CD4-positive, alpha-beta T cell treated with Interleukin-1 beta for 1 hour (primary cell): ENCODE measurements at regions not wholly inside any gene's neighbourhood (a gene's known extent, or its start where the extent isn't known, plus 50 kb on each side); places are given as distances from the start of the nearest gene placed in this dataset.
"Not testable (repeated sequence)": the region's sequence is repeated elsewhere in the genome, so short reads cannot be mapped to it uniquely, and the experiment has no call there.

Source experiments
- DNase-seq, 2 donors: peaks; one replicate each; pipeline ENCODE4 v3.0.0-alpha.2; 2020 to 2022

DNA sequence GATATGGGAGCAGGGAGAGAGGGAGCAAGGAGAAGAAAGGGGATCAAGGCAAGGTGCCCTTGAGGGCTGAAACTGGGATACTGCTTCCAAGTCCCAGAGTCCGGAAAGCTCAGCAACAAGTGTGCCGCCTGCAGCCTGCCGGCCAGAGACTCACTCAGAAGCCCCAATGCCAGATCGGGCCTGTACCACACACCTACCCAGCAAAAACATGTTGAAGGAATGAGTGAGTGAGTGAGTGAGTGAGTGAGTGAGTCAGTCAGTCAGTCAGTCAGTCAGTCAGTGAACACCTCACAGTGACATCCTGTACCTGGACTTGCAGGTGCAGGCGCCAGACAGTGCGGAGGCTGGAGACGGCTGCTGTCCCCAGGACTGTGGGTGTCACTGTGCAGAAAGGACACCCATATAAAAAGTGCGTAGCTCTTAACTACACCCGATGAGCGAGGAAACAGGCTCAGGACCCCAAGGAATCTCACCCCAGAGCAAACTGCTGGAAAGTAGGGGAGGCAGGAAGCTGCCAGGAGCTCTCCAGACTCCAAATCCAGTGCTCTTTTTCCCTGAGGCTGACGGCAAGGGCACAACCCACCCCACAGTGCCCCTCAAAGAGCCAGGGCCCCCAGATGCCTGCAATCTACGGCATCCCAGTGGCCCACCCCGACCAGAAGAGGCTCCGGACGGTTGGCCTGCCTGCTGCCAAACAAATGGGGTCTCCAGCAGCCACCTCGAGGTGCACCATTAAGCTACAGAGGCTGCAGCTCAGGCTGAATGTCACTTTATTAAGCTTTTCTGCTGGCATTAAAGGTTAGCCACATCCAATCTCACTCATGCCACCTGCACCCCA, 261.7 kb downstream of the NPHP4 start:
- DNase-seq = no peak

DNA sequence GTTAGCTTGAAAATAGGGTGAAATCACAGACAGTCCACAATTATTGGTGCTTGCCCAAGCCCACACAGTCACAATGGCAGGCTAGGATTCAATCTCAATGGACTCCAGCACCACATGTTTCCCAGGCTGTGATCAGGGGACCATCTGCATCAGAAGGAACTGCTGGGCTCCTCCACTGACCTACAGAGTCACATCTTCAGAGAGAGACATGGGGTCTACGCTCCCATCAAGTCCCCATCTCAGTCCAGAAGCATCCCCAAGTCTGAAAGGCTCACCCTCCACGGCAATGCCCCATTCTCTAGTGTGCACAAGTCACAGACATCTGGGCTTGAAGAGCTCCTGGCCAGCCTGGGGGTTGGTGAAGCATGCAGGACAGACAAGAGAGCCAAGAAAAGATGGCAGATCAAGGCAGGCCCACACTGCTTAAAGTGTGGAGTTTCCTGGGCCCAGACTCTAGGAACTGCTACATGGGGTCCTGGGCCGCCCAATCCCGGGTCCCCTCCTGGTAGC, 262.5 kb downstream of the NPHP4 start:
- no peak for DNase-seq

DNA sequence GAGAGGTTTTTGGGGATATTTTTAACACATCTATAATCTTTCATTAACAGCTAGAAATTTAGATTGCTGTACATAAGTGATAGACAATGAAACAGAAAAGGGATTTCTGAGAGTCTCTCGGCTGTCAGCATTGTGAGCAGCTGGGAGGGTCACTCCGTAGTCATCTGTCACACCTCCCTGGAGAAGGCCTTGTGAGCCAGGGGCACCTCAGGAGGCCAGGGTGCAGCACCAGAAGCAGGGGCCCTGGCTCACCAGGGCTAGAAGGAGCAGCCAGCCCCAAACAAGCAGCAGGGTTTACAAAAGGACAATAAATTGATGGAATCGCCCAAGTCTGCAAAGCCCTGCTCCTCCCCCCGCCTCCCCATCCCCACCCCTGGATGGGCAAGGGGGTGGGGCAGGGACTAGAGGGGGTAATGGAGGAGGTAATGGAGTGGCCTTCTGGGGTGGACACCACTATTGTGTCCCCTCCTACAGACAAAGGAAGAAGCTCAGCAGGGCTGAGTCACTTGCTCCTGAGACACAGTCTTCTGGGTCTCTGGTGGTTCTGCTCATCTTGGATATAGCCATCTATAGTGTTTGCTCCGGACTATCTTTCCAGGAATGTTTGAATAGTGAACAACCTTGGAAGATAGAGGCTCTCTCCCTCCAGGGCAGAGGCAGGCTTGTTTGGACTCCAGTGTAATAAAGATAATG, 263.4 kb downstream of the NPHP4 start:
- no peak for DNase-seq

DNA sequence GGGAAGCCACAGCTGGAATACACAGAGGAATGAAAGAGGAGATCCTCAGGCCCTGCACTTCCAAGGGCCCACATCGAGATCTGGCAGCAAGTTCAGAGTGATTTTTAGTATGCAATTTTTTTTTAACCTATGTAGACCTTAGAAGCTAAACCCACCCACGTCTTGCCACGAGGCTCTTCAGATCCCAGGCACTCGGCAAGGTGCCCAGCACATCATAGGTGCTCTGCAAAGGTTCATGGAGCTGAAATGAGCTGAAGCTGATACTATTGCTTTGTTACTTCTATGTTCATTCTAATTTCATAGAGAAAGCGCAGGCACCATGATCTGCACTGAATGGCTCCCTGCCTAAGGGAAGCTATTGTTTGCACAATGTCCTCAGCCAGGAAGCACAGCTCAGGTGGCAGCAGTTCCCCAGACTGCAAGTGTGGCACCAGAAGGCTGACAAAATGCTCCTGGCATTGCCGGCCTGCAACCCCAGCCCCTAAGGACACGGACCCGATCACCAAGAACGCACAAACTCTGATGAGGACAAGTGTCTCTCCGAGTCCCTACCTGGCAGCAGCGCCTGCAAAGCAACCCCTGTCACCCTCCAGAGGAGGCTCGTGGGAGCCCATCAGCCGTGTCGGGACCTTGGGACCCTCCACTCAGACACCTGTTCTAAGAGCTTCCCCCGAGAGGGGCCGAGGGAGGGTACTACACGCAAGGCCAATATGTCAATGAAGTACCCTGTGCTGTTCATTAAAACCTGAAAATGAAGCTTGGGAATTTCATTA, 264.2 kb downstream of the NPHP4 start:
- no peak for DNase-seq

DNA sequence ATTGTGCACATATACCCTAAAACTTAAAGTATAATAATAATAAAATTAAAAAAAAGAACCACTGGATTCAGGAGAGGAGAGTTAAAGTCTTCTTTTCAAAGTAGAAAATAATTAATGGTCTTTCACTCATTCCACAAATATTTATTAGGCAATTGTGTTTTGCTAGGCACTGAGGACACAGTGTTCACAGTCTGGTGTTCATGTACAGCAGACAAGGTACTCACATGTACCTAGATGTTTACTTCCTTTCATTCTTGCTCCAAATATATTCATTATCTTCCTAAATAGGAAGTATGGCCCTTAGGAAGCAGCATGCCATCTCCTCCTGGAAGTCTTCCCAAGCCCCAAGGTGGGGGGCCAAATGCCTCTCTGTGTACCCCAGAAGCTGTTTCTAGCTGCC, 265.0 kb downstream of the NPHP4 start:
- DNase-seq = no peak

DNA sequence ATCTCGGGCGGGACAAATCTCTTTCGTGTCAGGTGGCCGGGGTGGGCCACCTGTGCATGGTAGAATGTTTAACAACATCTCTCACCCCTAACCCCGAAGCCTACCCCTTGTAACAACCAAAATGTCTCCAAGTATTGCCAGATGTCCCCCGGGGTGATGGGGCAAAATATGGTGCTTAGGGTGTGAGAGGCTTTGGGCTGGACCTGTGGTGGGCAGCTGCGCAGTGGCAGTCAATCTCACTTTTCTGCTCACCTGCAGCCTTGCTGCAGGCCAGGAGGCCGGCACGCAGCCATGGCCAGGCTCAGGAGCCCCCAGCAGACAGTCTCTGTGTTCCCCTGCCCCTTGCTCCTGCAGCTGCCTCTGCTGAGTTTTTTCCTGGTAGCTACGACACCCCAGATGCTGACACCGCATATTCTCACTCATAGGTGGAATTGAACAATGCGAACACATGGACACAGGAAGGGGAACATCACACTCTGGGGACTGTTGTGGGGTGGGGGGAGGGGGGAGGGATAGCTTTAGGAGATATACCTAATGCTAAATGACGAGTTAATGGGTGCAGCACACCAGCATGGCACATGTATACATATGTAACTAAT, 265.5 kb downstream of the NPHP4 start:
- DNase-seq = not testable (repeated sequence)

DNA sequence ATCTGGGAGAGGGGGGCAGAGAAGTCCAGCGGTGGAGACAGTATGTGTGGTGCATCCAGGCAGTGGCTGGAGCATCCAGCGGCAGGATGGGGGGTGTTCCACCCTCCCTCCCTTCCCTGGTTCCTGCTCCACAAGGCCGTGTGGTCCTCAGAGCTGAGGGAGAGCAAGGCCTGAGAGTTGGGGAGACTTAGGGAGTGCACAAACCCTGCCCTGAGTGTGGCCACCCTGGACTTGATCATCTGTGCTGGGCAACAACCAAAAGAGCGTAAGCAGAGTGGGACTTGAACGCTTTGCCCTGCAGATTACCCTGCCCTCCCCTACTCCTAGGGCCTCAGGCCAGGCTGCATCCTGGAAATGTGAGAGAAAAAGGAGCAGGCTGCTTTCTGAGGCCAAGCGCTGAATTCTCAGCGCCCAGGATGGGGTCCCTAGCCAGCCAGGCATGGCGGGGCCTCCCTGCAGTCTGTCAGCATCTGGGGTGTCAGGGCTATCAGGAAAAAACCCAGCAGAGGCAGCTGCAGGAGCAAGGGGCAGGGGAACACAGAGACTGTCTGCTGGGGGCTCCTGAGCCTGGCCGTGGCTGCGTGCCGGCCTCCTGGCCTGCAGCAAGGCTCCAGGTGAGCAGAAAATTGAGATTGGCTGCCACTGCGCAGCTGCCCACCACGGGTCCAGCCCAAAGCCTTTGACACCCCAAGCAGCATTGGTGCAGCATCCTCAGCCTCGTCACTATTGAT, 266.2 kb downstream of the NPHP4 start:
- no peak for DNase-seq

DNA sequence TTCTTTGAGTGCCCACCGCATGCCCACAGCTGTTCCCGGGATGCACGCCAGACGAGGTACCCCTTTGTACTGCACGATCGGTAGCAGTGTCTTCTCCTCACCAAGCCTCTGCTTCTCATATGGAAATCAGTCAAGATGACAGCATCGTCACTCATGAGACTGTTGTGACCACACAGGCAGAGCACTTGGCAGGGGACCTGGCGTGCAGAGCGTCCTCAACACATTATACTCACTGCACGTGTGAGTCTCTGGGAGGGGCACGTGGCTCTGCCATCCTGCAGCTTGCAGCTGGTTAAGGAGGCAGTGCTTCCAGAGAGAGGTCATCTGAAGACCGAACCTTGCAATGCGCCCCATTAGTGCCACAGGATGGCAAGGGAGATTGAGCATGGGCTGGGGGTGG, 266.8 kb downstream of the NPHP4 start:
- DNase-seq = no peak

DNA sequence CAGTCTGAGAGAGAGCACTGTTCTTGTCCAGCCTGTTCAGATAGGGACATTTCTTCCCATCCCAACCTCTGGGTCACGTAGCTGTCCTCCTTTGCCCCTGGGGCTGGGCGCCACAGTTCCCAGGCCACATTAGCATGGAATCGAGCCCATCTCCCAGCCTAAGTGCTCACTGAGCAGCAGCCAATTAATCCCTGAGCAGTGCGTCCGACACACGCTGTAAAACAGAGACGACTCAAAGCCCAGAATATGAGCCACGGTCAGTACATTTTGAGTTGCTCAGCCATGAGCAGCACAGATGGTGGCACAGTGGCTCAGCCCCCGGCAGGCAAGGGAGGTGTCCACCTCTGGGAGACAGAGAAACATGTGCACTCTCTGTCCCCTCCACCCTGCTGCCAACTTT, 267.4 kb downstream of the NPHP4 start:
- no peak for DNase-seq

DNA sequence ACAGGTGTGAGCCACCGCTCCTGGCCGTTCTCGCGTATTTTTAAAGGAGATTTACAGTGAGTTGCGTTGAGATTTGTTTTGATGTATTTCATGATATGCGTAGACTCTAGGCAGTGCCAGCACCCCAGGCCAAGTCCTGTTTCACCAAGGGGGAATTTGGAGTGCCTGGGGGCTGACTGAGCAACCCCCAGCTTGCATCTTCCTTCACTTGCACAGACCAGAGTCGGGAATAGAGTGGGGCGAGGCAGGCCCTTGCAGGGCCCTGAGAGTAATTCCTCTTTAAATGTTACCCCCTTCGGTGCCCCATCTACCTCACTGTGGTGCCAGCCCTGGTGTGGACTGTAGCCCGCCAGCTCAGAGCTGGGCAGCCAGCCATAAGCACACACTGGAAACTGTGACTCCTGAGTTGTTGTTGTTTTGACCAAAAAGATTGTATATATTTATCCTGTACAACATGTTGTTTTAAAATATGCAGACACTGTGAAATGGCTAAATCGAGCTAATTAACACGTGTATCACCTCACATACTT, 269.5 kb downstream of the NPHP4 start:
- no peak for DNase-seq

DNA sequence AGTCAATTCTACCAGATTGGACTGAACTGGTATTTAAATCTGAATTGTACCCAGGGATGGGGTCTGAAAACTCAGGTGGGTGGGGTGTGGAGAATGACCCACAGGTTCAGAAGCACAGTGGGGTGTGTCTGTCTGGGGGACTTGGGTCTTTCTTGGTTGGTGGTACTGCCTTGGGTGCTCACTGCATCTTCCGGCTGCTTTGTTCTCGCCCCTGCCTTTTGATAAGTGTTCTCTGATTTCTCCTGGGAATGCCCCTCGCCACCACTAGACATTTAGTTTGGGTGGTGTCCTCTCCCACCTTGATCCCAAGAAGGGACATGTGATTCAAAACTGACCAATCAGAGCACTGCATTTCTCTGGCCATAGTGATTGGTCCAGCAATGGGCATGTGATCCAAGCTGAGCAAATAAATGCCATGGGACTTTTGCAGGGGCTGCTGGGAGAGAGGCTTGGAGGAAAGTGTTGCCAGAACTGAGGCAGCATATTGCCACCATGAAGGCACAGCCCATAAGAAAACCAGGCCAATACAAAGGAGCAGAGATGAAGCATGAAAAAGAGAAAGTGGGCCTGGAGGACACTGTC, 270.5 kb downstream of the NPHP4 start:
- DNase-seq = no peak

DNA sequence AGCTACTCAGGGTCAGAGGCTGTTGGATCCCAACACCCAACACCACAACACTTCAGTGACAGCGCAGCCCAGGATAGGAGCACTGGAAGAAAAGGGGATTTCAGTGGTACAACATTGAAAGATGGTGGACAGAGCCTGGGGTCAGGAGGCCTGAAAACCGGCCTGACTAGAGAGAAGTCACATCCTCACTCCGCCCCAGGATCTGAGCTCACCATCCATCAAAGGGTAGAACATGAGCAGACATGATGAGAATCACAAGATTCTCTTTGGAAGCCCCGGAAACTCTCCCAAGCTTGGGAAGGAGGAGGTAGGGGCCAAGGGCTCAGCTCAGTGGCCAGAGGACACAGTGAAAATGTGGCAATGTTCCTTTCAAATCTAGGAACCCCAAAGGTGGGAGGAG, 271.3 kb downstream of the NPHP4 start:
- DNase-seq = no peak

DNA sequence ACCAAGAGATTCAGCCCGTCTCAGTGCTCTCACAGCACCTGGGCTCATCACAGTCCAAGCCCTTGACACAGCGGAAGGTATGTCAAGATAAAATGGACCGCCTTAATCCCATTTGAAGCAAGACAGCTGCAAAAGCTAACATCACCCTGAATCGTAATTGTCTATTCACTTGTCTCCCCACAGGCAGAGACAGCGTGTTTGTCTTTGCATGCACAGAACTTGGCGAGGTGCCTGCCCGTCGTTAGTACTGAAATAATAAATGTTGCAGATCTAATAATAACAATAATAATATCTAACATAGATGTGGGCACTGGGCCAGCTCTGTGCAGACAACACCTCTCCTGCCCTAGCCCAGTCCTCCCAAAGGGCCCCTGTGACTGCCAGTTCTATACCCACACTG, 271.7 kb downstream of the NPHP4 start:
- DNase-seq = no peak

DNA sequence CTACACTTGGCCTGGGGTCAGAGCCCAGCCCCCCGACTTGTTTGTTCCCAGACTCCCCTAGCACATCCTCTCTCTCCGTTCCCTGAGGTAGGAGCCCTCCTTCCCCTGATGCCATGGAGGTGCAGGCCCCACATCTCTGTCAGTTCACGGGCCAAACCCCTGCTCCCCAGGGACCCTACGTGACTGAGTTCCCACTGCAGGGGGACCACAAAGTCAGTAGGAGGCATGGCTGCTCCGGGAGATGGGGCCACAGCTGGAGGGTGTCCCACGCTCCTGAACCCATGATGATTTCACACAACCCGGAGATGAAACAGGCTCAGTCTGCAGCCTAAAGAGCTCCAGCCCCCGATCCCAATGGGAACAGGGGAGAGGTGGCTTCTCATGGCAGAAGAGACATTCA, 272.2 kb downstream of the NPHP4 start:
- no peak for DNase-seq

DNA sequence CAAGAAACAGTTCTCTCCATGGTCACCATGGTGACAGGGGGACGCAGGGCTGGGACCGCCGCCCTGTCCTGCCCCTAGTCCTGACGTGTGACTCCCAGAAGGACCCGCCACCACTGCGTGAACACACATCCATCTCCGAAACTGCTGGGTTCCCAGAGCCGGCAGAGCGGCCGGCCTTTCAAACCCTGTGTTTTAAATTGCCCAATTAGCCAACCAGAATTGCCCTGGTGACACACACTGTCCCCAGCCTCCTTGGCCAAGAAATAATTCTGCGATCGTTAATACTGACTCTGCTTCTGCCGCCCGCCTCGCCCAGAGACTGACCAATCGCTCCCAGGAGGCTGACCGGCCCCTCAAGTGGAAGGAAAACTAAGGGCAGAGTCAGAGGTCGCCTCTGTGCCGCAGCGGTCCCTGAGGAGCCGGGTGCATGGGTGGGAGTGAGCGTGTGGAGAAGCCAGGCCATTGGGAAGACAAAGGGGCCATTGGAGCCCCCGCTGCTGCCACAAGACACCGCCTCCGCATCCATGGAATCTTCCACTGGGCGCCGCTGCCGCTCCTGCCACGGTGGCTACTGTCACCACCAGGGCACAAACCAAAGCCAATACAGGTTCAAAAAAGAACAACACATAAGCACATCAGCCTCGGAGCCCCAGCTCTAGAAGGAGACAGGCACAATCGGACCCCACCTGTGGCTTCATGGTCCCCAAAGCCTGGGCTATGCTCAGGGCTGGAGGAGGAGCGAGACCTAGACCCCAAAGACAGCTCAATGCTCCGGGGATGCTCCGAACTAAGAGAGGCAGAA, 273.2 kb downstream of the NPHP4 start:
- no peak for DNase-seq

DNA sequence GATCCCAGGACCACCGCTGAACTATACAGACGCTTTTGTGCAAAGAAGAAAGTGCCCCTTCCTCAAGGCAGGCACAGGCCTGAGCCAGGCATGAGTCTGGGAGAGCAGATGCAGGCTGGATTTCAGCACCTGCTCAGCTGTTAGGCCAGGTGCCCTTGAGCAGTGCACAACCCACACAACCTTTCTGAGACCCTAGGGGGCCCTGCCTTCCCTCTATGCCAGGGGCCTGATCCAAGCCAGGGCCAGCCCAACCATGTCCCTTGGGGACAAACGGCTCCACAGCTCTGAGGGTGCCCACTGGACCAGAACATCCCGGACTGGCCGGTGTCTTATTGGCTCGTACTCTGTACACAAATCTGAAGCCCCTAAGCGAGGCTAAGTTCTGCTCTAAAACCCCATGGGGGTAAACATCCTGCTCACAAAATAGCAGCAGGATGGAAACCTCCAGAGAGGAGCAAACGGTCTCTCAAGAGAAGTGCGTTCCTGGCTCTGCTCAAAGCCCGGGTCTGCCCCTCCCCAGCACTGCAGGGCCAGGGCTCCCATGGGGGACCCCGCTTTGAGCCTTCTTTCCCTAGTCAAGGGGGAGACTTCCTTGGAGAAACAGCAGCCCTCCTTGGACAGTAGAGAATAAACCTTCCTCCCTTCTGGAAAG, 275.1 kb downstream of the NPHP4 start:
- no peak for DNase-seq

DNA sequence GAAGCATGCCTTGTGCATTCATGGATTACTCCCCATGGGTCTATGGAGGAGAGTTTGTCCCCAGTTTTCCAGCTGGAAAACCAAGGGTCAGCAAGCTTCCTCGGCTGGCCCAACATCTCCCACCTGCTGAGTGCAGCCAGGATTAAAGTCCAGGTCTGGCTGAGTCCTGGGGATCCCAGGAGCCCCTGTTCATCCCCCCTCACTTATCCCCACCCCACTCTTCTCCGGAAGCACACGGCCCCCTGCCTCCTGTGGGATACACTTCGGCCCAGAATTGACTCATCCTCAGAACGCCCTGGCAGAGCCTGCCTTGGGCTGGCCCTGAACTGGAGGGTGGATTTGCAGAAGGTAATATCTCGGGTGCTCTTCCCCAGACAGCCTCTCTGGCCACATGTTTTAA, 276.1 kb downstream of the NPHP4 start:
- DNase-seq = no peak

DNA sequence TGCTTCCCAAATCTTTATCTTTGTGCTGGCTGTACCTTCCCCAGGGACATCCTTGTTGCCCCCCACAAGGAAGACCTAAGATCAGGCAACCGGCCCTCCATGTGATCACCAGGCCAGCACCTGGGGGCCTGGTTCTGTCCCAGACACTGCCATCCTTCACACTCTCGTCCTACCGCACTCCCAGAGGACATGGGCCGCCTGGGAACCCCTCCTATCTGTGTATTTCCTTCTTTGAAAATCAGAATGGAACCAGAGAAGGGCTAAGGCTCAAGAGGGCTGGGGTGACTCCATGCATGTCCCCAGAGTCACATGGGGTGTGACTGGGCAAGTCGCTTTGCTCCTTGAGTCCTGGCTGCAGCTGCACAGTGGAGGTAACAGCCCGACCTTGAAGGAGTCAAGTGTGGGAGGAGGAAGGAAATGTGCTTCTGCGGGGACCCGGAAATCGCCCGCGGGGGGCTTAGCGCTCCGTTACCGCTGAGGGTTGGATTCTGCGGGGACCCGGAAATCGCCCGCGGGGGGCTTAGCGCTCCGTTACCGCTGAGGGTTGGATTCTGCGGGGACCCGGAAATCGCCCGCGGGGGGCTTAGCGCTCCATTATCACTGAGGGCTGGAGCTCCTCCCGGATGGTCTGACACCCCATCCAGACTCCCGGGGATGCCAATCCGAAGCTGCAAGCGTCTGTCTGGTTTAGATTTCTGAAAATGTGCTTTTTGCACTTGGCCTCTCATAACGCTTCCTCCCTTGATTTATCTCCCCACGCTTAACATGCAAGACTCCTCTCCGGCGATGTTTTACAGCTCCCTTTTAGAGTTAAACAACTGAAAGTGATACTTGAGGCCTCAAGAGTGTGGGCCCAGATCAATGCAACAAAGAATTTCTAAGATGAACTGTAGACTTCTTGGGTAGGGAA, 278.9 kb downstream of the NPHP4 start:
- DNase-seq = no peak

DNA sequence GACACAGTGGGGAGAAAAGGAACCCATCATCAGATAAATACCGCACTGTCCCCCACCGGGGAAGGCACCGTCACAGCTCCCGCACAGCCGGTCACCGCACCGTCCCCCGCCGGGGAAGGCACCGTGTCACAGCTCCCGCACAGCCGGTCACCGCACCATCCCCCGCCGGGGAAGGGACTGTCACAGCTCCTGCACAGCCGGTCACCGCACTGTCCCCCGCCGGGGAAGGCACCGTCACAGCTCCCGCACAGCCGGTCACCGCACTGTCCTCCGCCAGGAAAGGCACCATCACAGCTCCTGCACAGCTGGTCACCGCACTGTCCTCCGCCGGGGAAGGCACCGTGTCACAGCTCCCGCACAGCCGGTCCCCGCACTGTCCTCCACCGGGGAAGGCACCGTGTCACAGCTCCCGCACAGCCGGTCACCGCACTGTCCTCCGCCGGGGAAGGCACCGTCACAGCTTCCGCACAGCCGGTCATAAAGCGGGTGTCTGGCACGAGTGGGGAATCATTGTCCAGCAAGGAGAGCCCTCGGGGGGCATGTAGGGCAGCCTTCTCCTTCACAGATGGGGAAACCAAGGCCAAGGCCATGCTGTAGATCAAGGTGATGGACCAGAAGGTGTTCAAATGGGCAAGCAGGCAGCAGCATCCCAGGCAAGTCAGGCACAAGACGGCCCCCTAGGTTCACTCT, 280.1 kb downstream of the NPHP4 start:
- DNase-seq = no peak
